ENCODE measurements at regions not wholly inside any gene's neighbourhood (a gene's known extent, or its start where the extent isn't known, plus 50 kb on each side); places are given as distances from the start of the nearest gene placed in this dataset.

DNA sequence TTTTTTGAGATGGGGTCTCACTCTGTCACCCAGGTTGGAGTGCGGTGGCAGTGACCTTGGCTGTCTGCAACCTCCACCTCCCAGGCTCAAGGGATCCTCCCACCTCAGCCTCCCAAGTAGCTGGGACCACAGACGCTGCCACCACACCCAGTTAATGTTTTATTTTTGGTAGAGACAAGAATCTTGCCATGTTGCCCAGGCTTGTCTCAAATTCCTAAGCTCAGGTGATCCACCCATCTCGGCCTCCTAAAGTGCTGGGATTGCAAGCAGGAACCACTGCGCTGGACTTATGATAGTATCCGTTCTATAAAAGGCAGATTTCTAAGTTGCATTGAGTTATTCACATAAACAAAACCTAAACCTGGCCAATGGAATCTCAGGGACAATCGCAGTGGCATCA lies 321.1 kb upstream of the PRICKLE1 start:
- TF ChIP-seq, protein P1, sequence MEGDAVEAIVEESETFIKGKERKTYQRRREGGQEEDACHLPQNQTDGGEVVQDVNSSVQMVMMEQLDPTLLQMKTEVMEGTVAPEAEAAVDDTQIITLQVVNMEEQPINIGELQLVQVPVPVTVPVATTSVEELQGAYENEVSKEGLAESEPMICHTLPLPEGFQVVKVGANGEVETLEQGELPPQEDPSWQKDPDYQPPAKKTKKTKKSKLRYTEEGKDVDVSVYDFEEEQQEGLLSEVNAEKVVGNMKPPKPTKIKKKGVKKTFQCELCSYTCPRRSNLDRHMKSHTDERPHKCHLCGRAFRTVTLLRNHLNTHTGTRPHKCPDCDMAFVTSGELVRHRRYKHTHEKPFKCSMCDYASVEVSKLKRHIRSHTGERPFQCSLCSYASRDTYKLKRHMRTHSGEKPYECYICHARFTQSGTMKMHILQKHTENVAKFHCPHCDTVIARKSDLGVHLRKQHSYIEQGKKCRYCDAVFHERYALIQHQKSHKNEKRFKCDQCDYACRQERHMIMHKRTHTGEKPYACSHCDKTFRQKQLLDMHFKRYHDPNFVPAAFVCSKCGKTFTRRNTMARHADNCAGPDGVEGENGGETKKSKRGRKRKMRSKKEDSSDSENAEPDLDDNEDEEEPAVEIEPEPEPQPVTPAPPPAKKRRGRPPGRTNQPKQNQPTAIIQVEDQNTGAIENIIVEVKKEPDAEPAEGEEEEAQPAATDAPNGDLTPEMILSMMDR (IDR thresholded peaks at IDR 0.05), result no peak
- TF ChIP-seq EZH2 (IDR thresholded peaks at IDR 0.05), result no peak
